ENCODE measurements at regions not wholly inside any gene's neighbourhood (a gene's known extent, or its start where the extent isn't known, plus 50 kb on each side); places are given as distances from the start of the nearest gene placed in this dataset.
"Not testable (repeated sequence)": the region's sequence is repeated elsewhere in the genome, so short reads cannot be mapped to it uniquely, and the experiment has no call there.

DNA sequence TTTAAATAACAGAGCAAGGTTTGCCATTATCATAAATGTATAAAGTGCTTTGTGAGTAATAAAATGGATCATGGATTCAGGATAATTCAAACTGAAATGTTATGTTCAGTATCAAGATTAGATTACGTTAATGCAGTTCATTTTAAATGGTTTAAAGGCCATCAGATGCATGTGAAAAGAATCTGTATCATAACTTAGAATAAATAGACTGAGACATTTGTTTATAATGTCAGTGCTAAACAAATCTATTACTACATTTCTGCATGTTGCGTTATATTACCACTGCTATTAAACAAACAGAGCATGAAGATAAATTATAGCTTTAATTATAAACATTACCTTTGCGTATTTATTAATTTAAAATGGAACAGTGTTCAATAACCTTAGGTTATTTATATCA is 160.2 kb downstream of the TOX3 start:
- DNase-seq, result no peak

DNA sequence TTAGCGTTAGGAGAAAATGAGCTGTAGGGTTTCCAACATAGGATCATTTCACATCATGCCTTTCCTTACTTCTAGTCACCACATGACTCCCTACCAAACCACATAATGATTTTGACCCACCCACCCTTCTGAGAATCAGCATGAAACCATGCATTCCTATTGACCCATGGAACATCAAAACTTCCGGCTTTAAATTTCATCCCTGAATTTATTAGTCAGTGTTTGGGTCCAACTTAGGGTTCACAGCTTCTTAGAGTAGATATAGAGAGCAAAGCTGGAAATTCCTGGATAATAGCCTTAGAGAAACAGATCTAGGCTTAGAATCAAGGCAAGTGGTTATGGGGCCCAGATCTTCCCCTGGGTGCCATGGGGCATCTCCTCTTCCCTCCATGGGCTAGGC is 162.6 kb downstream of the TOX3 start:
- DNase-seq, result no peak

DNA sequence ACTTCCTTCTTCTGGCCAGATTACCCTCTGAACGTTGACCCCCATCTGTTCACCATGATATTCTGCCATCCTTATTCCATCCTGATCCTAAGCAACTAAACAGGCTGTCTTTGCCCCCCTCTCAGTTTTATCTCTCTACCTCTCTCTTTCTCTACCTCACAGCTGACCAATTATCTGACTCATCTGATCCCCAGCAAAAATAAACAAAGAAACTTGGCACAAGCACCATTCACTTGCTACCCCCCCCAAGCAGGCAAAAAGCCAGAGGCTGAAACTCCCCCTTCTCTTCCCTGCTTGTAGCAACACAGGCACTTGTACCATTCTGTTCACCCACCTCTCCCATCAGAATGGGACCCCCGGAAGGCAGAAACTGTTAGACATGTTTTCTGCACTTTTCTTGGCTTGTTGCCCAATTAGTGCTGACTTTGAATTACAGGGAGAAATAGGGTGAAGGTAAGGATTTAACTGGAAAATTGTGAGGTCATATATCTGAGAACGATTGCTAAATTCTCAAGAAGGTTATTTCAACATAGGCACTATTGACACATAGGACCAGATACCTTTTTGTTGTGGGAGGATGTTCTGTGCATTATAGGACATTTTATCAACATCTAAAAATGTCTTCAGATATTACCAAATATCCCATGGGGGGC is 163.2 kb downstream of the TOX3 start:
- no peak for DNase-seq

GRCh38 chr16:52383119-52383518 is 163.8 kb downstream of the TOX3 start:
- no peak for DNase-seq

GRCh38 chr16:52379551-52379950 is 167.4 kb downstream of the TOX3 start:
- DNase-seq, result no peak

- no peak for DNase-seq
These were observed 170.2 kb downstream of the TOX3 start for GRCh38 chr16:52376676-52377280.

DNA sequence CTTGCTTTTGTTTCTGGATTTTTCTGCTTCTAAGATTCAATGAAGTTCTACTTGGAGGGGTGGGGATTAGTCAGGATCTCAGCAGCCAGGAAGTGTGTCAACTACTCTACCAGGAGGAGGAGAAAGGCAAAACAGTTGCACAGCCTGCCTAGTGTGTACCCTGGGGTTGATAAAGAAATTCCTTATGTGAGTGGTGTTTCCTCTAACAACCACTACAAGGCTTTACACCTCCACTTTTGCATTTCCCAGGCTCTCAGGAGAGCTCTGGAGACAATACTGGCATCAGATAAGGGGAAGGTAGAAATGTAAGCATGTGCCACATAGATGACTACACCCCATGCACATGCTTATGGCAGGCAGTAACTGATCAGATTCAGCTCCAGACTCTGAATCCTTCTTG is 174.6 kb downstream of the TOX3 start:
- no peak for DNase-seq

- DNase-seq, result no peak
These were observed 178.1 kb downstream of the TOX3 start for GRCh38 chr16:52368859-52369258.

- no peak for DNase-seq
These were observed 179.1 kb downstream of the TOX3 start for GRCh38 chr16:52367821-52368220.

GRCh38 chr16:52366983-52367382 is 180.0 kb downstream of the TOX3 start:
- no peak for DNase-seq

- no peak for DNase-seq
These were observed 182.4 kb downstream of the TOX3 start for GRCh38 chr16:52364500-52364899.

GRCh38 chr16:52363082-52363481 is 183.9 kb downstream of the TOX3 start:
- no peak for DNase-seq

DNA sequence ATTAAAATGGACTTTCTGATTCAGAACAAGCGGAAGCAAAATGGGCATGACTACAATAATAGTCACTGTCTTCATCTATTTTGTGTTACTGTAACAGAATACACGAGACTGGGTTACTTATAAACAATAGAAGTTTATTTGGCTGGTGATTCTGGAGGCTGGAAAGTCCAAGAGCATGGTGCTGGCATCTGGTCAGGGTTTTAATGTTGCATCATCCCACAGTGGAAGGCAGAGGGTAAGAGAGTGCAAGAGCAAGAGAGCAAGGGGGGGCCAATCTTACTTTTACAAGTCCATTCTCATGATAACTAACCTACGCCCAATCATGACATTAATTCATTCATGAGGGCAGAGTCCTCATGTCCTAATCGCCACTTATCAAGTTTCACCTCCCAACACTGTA is 189.2 kb downstream of the TOX3 start:
- no peak for DNase-seq

DNA sequence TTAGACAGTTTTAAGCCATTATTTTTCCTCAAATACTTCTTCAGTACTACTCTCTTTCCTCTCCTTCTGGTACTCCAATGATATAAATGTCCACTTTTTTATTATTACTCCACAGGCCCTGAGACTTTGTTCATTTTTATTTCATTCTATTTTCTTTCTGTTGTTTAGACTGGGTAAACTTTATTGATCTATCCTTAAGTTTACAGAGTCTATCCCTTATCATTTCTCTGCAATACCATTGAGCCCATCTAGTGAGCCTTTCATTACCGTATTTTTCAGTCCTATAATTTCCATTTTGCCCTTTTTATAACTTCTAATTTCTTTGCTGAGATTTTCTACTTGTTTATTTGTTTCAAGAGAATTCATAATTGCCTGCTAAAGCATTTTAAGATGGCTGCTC is 193.7 kb downstream of the TOX3 start:
- DNase-seq, result no peak

DNA sequence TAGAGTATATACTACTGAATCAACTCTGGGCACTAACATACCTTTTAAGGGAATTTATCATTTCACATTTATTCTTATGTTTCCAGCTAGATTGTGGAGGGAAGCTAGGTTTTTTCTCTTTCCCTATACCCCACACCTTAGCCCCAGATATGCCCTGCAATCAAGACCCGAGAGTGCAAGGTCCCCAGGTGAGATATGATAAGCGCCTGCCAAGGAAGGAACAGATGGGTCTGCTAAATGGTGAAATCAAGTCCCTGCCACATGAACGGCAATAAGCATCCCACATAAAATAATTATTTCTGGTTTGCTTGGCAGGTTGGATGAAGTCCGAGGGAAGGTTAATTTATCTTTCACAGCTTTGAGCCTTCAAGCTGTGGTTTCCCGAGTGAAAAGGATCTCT is 195.5 kb downstream of the TOX3 start:
- DNase-seq, result no peak

GRCh38 chr16:52350031-52350642 is 196.8 kb downstream of the TOX3 start:
- no peak for DNase-seq

- no peak for DNase-seq
These were observed 200.2 kb downstream of the TOX3 start for GRCh38 chr16:52346709-52347108.

- DNase-seq, result not testable (repeated sequence)
These were observed 213.3 kb downstream of the TOX3 start for GRCh38 chr16:52333673-52334072.

DNA sequence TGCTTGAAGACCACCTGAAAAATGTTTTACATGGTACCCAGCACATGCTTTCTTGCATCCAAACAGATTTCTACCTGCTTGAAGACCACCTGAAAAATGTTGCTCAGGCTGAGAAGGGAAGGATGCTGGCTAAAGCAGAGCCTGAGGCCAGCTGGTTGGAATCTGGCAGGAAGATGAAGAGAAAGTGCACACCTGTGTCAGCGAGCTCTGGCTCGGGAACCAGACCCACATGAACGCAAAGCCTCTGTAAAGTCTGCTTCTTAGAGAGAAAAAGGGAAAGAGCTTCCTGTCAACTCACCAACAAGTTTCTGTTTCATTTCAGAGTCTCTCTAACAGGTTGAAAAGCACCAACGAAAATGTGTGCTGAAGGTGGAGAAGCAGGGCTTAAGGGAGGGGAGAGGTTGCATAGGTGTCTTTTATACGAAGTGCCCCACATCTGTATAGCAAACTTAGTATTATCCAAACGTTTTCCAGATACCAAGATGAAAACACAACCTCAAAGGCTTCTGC is 226.0 kb downstream of the TOX3 start:
- no peak for DNase-seq

DNA sequence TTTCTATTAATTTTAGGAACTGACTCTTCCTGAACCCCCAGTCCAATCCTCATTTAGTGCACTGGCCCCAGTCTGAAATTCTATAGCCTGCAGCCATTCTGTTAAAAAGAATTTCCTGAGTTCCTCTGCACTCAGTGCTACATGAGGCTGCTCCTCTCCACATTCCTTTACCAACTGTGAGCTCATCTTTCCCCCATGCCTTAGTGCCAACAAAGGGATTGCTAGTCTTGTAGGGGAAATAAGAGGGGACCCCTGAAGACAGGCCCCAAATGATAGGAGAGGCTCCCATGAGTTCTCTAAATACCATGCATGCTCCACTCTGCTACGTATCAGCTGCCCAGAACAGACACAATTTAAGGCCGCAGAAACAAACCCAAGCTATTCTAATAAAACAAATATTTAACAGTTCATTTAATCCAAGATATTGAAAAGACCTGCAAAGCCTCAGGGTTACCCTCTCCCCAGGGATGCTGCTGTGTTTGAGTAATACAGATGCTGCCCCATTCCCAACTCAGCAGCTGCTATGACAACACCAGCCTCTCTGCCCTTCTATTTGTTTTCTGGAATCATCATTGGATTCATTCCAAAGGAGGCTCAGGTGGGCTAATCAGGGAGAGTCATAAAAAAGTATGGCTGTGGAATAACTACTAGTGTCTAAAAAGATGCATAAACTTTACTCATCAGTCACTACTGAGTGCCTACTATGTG is 228.5 kb downstream of the TOX3 start:
- no peak for DNase-seq

- no peak for DNase-seq
These were observed 230.7 kb downstream of the TOX3 start for GRCh38 chr16:52316241-52316640.

GRCh38 chr16:52312716-52313115 is 234.2 kb downstream of the TOX3 start:
- DNase-seq, result no peak

Measured in stimulated activated CD4-positive, alpha-beta T cell treated with anti-CD3 and anti-CD28 coated beads, Interleukin-12 subunit alpha, Interleukin-12 subunit beta, amount 100 ng/mL, for 4 hours (primary cell).